ENCODE measurements at regions not wholly inside any gene's neighbourhood (a gene's known extent, or its start where the extent isn't known, plus 50 kb on each side); places are given as distances from the start of the nearest gene placed in this dataset.

DNA sequence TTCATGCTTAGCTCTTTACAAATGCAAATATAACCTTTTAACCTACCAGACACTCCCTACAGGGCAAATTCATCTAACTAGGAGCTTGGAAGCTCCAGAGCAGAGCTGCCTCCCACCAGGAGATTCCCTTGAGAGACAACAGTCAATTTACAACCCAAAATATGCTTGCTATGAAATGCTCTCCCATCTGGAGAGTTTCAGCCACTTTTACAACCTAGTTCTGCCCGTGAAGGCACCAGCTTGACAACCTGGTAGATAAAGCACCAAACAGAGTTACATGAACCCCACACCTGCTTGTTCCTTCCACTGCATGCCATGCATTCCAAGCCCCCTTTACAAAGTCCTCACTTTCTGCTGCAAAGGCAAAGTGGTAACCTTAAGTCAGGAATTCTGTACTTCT, 215.3 kb upstream of the KIF2B start:
- no peak overlapping the region for H3K9ac ChIP-seq (ENCODE audit: insufficient read depth, low read length, poor library complexity, severe bottlenecking)
- H3K4me2 ChIP-seq (replicated peaks; ENCODE audit: extremely low read depth, low read length, poor library complexity, severe bottlenecking), result no peak overlapping the region
- Mint-ChIP-seq H3K27ac (no peak overlapping the region), H3K9me3 (peaks cover 0 to 9% (median 3%) of the 10 kb centered on the region in 7 donors), H3K4me3 (no peak overlapping the region), H3K27me3 (ENCODE audit: low read depth in 3 of 3) (no peaks in the 10 kb centered on the region), H3K36me3 (no peaks in the 10 kb centered on the region), H3K4me1 (no peaks in the 10 kb centered on the region)
- 43% methylated on average over 1 of the region's 1 CpG for WGBS (ENCODE audit: insufficient coverage)
- H3K79me2 ChIP-seq (ENCODE audit: insufficient read depth, low read length), result no peaks in the 10 kb centered on the region
- no peak overlapping the region for H3K27ac ChIP-seq (ENCODE audit: low read depth in 1 of 2, low read length in 2 of 2)
- H3K9me3 ChIP-seq (replicated peaks in 1 of 2; ENCODE audit: control insufficient read depth in 1 of 2, insufficient read depth in 1 of 2, low read length in 2 of 2), result peaks cover 0 to 7% of the 10 kb centered on the region in 2 donors
- TF ChIP-seq, protein P1, sequence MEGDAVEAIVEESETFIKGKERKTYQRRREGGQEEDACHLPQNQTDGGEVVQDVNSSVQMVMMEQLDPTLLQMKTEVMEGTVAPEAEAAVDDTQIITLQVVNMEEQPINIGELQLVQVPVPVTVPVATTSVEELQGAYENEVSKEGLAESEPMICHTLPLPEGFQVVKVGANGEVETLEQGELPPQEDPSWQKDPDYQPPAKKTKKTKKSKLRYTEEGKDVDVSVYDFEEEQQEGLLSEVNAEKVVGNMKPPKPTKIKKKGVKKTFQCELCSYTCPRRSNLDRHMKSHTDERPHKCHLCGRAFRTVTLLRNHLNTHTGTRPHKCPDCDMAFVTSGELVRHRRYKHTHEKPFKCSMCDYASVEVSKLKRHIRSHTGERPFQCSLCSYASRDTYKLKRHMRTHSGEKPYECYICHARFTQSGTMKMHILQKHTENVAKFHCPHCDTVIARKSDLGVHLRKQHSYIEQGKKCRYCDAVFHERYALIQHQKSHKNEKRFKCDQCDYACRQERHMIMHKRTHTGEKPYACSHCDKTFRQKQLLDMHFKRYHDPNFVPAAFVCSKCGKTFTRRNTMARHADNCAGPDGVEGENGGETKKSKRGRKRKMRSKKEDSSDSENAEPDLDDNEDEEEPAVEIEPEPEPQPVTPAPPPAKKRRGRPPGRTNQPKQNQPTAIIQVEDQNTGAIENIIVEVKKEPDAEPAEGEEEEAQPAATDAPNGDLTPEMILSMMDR (IDR thresholded peaks at IDR 0.05), result no peak
- no peaks in the 10 kb centered on the region for H4K20me1 ChIP-seq (ENCODE audit: insufficient read depth, low read length)
- no peak overlapping the region for H3K4me3 ChIP-seq (replicated peaks in 1 of 3; ENCODE audit: low read depth in 2 of 3, low read length in 3 of 3)
- no peaks in the 10 kb centered on the region for H3K27me3 ChIP-seq (ENCODE audit: control insufficient read depth in 2 of 2, insufficient read depth in 2 of 2, low read length in 2 of 2)
- no peaks in the 10 kb centered on the region for H3K36me3 ChIP-seq (replicated peaks in 1 of 2; ENCODE audit: control insufficient read depth in 1 of 2, insufficient read depth in 2 of 2, low read length in 2 of 2)
- intact Hi-C loops (cut with micrococcal nuclease), result no loop called here
- no peak for DNase-seq
- no peaks in the 10 kb centered on the region for H3K4me1 ChIP-seq (ENCODE audit: control insufficient read depth in 1 of 2, insufficient read depth in 2 of 2, low read length in 2 of 2)
- no peak overlapping the region for H2AFZ ChIP-seq (ENCODE audit: insufficient read depth, low read depth, low read length, poor library complexity, severe bottlenecking)

DNA sequence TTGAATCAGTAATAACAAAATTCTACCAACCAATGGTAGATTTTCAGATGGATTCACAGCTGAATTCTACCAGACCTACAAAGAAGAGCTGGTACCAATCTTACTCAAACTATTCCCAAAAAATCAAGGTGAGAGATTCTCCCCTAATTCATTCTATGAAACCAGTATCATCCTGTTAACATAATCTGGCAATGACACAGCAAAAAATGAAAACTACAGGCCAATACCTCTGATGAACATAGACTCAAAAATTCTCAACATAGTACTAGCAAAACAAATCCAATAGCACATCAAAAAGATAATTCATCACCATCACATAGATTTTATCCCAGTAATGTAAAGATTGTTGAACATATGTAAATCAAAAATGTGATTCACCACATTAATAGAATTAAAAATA, 234.4 kb upstream of the KIF2B start:
- intact Hi-C loops (cut with micrococcal nuclease), result loop anchor here in 1 of 2 donors (10.0 kb wide), 1 partner anchor 46 kb away; no protein-coding TSS in a partner anchor
- TF ChIP-seq, protein P1 (IDR thresholded peaks at IDR 0.05), result no peak
- no peak for DNase-seq

More for the DNA sequence above, 234.4 kb upstream of the KIF2B start:
- H3K27ac ChIP-seq (ENCODE audit: low read depth in 1 of 2, low read length in 2 of 2), result no peak overlapping the region
- Mint-ChIP-seq H3K9me3 (peaks cover 0 to 3% (median 2%) of the 10 kb centered on the region in 7 donors), H3K4me1 (no peaks in the 10 kb centered on the region), H3K27me3 (ENCODE audit: low read depth in 3 of 3) (no peaks in the 10 kb centered on the region), H3K27ac (no peak overlapping the region), H3K4me3 (no peak overlapping the region), H3K36me3 (no peaks in the 10 kb centered on the region)
- H2AFZ ChIP-seq (ENCODE audit: insufficient read depth, low read depth, low read length, poor library complexity, severe bottlenecking), result no peak overlapping the region
- H3K36me3 ChIP-seq (replicated peaks in 1 of 2; ENCODE audit: control insufficient read depth in 1 of 2, insufficient read depth in 2 of 2, low read length in 2 of 2), result no peaks in the 10 kb centered on the region
- H4K20me1 ChIP-seq (ENCODE audit: insufficient read depth, low read length), result no peaks in the 10 kb centered on the region
- H3K79me2 ChIP-seq (ENCODE audit: insufficient read depth, low read length), result no peaks in the 10 kb centered on the region
- H3K4me1 ChIP-seq (ENCODE audit: control insufficient read depth in 1 of 2, insufficient read depth in 2 of 2, low read length in 2 of 2), result no peaks in the 10 kb centered on the region
- H3K27me3 ChIP-seq (ENCODE audit: control insufficient read depth in 2 of 2, insufficient read depth in 2 of 2, low read length in 2 of 2), result no peaks in the 10 kb centered on the region
- H3K4me3 ChIP-seq (replicated peaks in 1 of 3; ENCODE audit: low read depth in 2 of 3, low read length in 3 of 3), result no peak overlapping the region
- no peak overlapping the region for H3K9ac ChIP-seq (ENCODE audit: insufficient read depth, low read length, poor library complexity, severe bottlenecking)
- H3K4me2 ChIP-seq (replicated peaks; ENCODE audit: extremely low read depth, low read length, poor library complexity, severe bottlenecking), result no peak overlapping the region
- no peaks in the 10 kb centered on the region for H3K9me3 ChIP-seq (replicated peaks in 1 of 2; ENCODE audit: control insufficient read depth in 1 of 2, insufficient read depth in 1 of 2, low read length in 2 of 2)
